GM12872 (cell line): ENCODE measurements at regions not wholly inside any gene's neighbourhood (a gene's known extent, or its start where the extent isn't known, plus 50 kb on each side); places are given as distances from the start of the nearest gene placed in this dataset.

ENCODE experiments used
- TF ChIP-seq, protein P1 (sequence below): IDR thresholded peaks from 3 replicates; pipeline ENCODE4 v1.5.1; 2011; ENCODE audit warnings: low read depth, mild to moderate bottlenecking, low read length, moderate library complexity; ENCODE audit not compliant: insufficient read depth

DNA sequence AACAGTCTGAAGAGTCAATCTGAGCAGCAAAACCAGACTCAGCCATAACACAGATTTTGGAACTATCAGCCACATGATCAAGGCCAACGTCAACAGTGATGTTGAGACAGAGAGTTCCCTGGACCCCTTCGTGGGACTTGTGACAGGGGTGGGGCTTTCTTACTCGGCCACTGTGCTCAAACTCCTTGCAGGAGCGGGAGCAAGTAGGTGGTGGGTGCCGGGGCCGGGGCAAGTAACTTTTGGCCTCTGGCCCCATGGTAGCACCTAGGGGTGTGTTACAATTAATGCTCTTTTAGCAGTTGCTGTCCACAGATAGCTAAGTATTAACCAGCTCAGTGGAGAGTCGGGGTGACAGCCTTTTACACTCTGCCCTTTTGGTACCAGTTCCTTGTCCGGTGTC is 384.4 kb downstream of the NUAK1 start:
- TF ChIP-seq, protein P1, sequence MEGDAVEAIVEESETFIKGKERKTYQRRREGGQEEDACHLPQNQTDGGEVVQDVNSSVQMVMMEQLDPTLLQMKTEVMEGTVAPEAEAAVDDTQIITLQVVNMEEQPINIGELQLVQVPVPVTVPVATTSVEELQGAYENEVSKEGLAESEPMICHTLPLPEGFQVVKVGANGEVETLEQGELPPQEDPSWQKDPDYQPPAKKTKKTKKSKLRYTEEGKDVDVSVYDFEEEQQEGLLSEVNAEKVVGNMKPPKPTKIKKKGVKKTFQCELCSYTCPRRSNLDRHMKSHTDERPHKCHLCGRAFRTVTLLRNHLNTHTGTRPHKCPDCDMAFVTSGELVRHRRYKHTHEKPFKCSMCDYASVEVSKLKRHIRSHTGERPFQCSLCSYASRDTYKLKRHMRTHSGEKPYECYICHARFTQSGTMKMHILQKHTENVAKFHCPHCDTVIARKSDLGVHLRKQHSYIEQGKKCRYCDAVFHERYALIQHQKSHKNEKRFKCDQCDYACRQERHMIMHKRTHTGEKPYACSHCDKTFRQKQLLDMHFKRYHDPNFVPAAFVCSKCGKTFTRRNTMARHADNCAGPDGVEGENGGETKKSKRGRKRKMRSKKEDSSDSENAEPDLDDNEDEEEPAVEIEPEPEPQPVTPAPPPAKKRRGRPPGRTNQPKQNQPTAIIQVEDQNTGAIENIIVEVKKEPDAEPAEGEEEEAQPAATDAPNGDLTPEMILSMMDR = no peak

DNA sequence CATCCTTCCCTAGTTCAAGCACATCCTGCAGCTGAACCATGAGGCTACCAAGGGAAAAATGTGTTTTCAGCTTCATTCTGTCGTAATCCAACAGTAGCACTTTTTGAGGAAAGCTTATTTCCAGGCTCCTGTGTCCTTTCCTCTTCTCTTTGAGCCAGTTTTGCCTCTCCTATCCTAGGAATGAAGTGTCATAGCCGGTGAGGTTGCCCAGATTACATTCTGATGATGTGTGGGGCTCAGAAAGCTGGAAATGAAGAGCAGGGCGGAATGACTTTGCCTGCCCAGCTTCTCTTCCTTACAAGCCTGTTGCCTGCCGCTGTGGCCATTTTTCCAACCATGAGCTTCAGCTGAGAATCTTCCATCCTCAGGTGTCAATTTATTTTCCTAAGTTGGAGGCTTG is 381.8 kb downstream of the NUAK1 start:
- TF ChIP-seq, protein P1 = no peak

DNA sequence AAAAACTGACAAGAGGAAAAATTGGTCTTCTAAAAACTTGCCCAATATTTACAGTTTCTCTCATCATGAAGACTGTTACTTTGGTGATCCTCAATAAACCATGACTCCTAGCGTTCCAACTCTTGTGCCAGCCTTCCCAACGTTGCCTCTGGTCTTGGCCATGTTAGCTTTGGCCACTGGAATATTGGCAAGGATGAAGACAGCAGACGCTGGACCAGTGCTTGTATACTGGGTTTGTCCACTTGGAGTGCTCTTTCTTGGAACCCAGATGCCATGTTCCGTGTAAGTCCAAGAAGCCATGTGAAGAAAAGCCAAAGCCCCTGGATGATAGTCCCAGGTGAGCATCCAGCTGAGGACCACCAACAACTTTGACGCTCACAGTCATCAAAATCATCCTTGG is 379.6 kb downstream of the NUAK1 start:
- TF ChIP-seq, protein P1 = no peak

DNA sequence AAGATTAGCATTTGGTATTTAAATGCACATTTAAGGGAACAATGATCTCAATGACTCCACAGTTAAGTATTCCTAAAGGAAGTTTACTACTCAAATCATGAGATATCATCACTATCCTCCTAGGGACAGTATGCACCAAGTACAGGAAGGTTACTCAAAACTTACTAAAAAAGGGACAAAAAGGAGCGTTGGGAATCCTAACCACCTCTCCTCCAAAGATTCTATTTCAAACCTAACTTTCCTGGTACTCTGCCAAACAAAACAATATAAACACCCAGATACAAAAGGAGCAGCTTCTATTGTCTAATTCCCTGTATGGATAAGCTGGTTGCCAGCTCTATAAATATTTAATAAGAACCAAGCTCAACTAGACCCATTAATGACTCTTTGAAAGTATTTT is 377.7 kb downstream of the NUAK1 start:
- TF ChIP-seq, protein P1 = no peak

DNA sequence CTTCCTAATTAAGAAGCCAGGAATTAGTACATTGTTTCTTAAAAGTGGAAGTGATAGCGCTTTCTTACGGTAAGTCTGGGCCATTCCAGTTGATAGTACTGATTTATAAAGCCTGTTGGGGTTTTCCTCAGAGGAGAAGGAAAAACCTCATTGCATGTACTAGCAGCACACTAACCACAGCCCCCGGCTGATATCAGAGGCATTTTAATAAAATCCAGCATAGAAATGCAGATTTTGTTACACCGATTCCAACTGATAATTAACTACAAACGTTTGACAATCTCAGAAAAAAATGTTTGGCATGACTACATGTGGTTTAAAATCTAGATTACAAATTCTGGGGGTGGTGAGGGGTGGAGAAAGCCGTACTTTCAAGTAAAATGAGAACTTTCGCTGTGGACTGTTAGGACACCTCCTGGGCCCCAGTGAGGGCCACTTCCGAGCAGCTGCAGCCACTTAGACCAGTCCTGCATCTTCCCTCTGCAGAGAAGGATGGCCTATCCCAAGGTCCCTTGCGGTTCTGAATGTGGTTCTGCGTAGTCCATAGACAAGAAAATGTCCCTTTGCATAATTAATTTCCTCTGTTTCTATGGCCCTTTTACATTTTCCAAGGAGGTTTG is 374.4 kb downstream of the NUAK1 start:
- TF ChIP-seq, protein P1 = no peak

DNA sequence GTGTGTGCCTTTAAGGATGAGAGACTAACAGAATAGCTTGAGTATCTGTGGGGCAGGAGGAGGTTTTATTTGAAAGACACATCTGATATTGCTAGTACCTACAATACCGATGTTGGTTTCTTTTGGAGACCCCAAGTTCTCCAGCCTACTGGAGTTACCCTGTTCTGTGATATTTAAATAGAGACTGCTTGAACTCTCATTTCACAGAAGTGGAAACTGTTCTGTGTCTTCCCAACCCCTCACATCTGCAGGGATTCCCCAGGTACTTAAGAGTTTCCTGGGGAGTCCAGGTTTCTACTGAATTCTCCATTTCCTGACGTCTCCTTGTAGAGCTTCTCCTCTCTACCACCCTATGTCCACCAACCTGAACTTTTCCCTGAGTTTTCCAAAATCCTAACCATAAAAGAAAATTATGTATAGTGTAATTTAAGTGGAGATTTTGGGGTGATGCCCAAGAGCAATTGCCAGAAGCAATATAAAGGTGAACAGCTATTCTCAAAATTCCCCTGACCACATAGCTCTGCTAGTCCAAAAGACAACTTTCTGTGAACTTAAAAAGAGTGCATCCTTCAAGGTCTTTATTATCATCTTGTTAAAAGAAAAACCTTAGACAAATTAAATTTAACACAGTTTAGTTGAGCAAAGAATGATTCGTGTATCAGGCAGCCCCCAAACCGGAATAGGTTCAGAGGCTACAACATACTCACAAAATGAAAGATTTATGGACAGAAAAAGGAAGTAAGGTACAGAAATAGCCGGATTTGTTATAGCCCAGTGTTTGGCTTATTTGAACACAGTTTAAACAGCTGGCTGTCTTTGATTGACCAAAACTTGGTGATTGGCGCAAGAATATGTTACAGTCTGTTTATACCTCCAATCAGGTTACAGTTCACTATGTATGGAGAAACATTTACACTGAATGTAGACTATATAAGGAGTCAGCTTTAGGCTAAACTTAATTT is 373.4 kb downstream of the NUAK1 start:
- TF ChIP-seq, protein P1 = no peak

DNA sequence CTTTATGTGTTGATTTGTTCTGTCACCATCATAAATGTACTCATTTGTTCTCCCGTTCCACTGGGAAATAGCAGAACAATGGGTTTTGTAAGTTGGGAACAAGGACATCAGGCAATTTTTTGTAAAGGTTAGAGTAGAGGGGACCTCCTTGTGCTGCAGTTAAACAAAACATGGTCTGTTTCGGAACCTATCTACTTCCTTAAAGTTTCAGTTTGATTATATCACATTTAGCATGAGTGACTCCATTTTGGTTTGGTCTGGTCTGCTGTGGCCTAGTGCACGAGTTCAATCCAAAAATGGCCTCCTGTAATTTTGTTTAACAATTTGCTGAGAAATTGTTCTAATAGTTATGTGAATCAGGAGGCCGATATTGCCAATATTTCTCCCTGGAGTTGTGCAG is 372.7 kb downstream of the NUAK1 start:
- TF ChIP-seq, protein P1 = no peak
